Breast epithelium (tissue), 3 donors: ENCODE measurements at regions not wholly inside any gene's neighbourhood (a gene's known extent, or its start where the extent isn't known, plus 50 kb on each side); places are given as distances from the start of the nearest gene placed in this dataset.

Source experiments
- POLR2A ChIP-seq: fragments of 450-650 bp; IDR thresholded peaks from one replicate; pipeline ENCODE4 v1.6.1; 2016; ENCODE audit warnings: antibody characterized with exemption, mild to moderate bottlenecking, moderate library complexity
- POLR2AphosphoS5 ChIP-seq, 3 donors: sonication (generic); formaldehyde crosslinking; IDR thresholded peaks; one replicate each; pipeline ENCODE4 v1.6.1; 2017; ENCODE audit warnings: antibody characterized with exemption in 3 of 3

DNA sequence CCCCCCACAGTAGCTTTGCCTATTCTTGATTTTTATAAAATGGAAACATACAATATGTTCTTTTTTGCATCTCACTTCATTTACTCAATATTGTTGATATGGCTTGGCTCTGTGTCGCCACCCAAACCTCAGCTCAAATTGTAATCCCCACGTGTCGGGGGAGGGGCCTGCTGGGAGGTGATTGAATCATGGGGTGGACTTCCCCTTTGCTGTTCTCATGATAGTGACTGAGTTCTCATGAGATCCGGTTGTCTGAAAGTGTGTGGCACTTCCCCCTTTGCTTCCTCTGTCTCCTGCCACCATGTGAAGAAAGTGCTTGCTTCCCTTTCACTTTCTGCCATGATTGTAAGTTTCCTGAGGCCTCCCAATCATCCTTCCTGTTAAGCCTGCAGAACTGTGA lies 431.3 kb downstream of the MN1 start:
- TF ChIP-seq POLR2A (no peak), POLR2AphosphoS5 (IDR thresholded peaks at IDR 0.05) (no peak)
